Keratinocyte (primary cell): ENCODE measurements at regions not wholly inside any gene's neighbourhood (a gene's known extent, or its start where the extent isn't known, plus 50 kb on each side); places are given as distances from the start of the nearest gene placed in this dataset.
A peak's percentile ranks its signal among the peaks of the same experiment; 100 is the strongest.

Experiments
- DNase-seq: peaks from one replicate; pipeline ENCODE4 v3.0.0-alpha.2; 2011; ENCODE audit warnings: low read depth, missing footprints, low spot score
- FAIRE-seq: peaks from 2 replicates; lab custom pipeline; 2011; peaks lifted over from hg19 to GRCh38; lab: Jason Lieb, UNC
- H2AFZ ChIP-seq: 2 replicates; pipeline ENCODE4 v1.6.0; 2012; ENCODE audit warnings: low read length, control low read depth, inconsistent platforms; ENCODE audit not compliant: control insufficient read depth
- H3K27ac ChIP-seq: 2 replicates; pipeline ENCODE4 v1.5.1; 2011; ENCODE audit warnings: low read length; ENCODE audit not compliant: control insufficient read depth, insufficient read depth
- H3K27me3 ChIP-seq: 3 replicates; pipeline ENCODE4 v1.6.0; 2011; ENCODE audit warnings: low read length; ENCODE audit not compliant: control insufficient read depth, insufficient read depth; ENCODE audit errors: extremely low read depth
- H3K36me3 ChIP-seq, 2 experiments: 2 replicates in 1 of 2; 3 replicates in 1 of 2; pipeline ENCODE4 v1.5.1; 2011; ENCODE audit warnings: low read length in 2 of 2, mild to moderate bottlenecking in 1 of 2; ENCODE audit not compliant: control insufficient read depth in 2 of 2, insufficient read depth in 2 of 2; ENCODE audit errors: extremely low read depth in 1 of 2
- H3K4me1 ChIP-seq: 3 replicates; pipeline ENCODE4 v1.5.1; 2011; ENCODE audit warnings: low read length; ENCODE audit not compliant: control insufficient read depth, insufficient read depth; ENCODE audit errors: extremely low read depth
- H3K4me2 ChIP-seq: 3 replicates; pipeline ENCODE4 v1.6.0; 2011; ENCODE audit warnings: low read depth, low read length; ENCODE audit not compliant: control insufficient read depth, insufficient read depth; ENCODE audit errors: extremely low read depth
- H3K4me3 ChIP-seq, 3 experiments: fragments of 200-600 bp in 1 of 3; sonication (generic) in 1 of 3; 2 replicates in 2 of 3; 3 replicates in 1 of 3; pipeline ENCODE4 v1.5.1; 2011 to 2016; ENCODE audit warnings: low read length in 3 of 3, mild to moderate bottlenecking in 3 of 3, control low read depth in 2 of 3, inconsistent platforms in 1 of 3, low read depth in 1 of 3, mixed read lengths in 1 of 3, mixed run types in 1 of 3, moderate library complexity in 1 of 3; ENCODE audit not compliant: control insufficient read depth in 2 of 3, insufficient read depth in 2 of 3; ENCODE audit errors: extremely low read depth in 1 of 3
- H3K79me2 ChIP-seq: 2 replicates; pipeline ENCODE4 v1.6.0; 2012; ENCODE audit warnings: low read length; ENCODE audit not compliant: control insufficient read depth, insufficient read depth
- H3K9ac ChIP-seq: 3 replicates; pipeline ENCODE4 v1.6.0; 2011; ENCODE audit warnings: low read length; ENCODE audit not compliant: control insufficient read depth, insufficient read depth; ENCODE audit errors: extremely low read depth
- H3K9me1 ChIP-seq: 3 replicates; pipeline ENCODE4 v1.6.0; 2011; ENCODE audit warnings: low read length; ENCODE audit not compliant: control insufficient read depth, insufficient read depth; ENCODE audit errors: extremely low read depth
- H3K9me3 ChIP-seq: 2 replicates; pipeline ENCODE4 v1.5.1; 2012; ENCODE audit warnings: low read depth, low read length; ENCODE audit not compliant: control insufficient read depth
- H4K20me1 ChIP-seq: 3 replicates; pipeline ENCODE4 v1.6.0; 2011; ENCODE audit warnings: low read length; ENCODE audit not compliant: control insufficient read depth, insufficient read depth; ENCODE audit errors: extremely low read depth
- CTCF ChIP-seq, 3 experiments: IDR thresholded peaks in 1 of 3; conservative IDR thresholded peaks in 1 of 3; optimal IDR thresholded peaks in 1 of 3; 2 replicates in 2 of 3; 3 replicates in 1 of 3; pipeline versions ENCODE3 to v1.5.1; 2011; ENCODE audit warnings: low read length in 3 of 3, mild to moderate bottlenecking in 3 of 3, moderate library complexity in 2 of 3, control low read depth in 1 of 3, inconsistent platforms in 1 of 3; ENCODE audit not compliant: insufficient read depth in 2 of 3; ENCODE audit errors: extremely low read depth in 1 of 3
- EZH2 ChIP-seq: IDR thresholded peaks from one replicate; pipeline ENCODE4 v1.6.1; 2012; ENCODE audit warnings: inconsistent platforms, mild to moderate bottlenecking, low read length, moderate library complexity
- dilution Hi-C: fragments of 300-500 bp; cut with MboI; formaldehyde crosslinking; loops from one replicate; pipeline ENCODE4 v1.7.0; 2020; ENCODE audit warnings: low sequenced_read_pairs; ENCODE audit not compliant: extremely low pct_ligation_motif_present

- dilution Hi-C loops = no loop called here
- Histone ChIP-seq H3K4me2 (no peak overlapping the region), H3K4me3 (no peak overlapping the region), H3K27me3 (peaks cover 4% of the 10 kb centered on the region), H4K20me1 (no peaks in the 10 kb centered on the region), H3K9me1 (no peaks in the 10 kb centered on the region), H3K79me2 (no peaks in the 10 kb centered on the region), H2AFZ (no peak overlapping the region), H3K36me3 (no peaks in the 10 kb centered on the region), H3K27ac (no peak overlapping the region), H3K9me3 (no peaks in the 10 kb centered on the region), H3K4me1 (no peaks in the 10 kb centered on the region), H3K9ac (no peak overlapping the region)
- no peak for DNase-seq
- no peak for TF ChIP-seq CTCF (optimal IDR thresholded peaks at IDR 0.05 in 1 of 3, IDR thresholded peaks at IDR 0.05 in 1 of 3, conservative IDR thresholded peaks at IDR 0.05 in 1 of 3; ENCODE audit: extremely low read depth in 1 of 3, insufficient read depth in 2 of 3, low read length in 3 of 3)
- no peak for TF ChIP-seq EZH2
- no peak for FAIRE-seq
These were observed 144.7 kb upstream of the UST start for GRCh38 chr6:148602136-148602535.

DNA sequence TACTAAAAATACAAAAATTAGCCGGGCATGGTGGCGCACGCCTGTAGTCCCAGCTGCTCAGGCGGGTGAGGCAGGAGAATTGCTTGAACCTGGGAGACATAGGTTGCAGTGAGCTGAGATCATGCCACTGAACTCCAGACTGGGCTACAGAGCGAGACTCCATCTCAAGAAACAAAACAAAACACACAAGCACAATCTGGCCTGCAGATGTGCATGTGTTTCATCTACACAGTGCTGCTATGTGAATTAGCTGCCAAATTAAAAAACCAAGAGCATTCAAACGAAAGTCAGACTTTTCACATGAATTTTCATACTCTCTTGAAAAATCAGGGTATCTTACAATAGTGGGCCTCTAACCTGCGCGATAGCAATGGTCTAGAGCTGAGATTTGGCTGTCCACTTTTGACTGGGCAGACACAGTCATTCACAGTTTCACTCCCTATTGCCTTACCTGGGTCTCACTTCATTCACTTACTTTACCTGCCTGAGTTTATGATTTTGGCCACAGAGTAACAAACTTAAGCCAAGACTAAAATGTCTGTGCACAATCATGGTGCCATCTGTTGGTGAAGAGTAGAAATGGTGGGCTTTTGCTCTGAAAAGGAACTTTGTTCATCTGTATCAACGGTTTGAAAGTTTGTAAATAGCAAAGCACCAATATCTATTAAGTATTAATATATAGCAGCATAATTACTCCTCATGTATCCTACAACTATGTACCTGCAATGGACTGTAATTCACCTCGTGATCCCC, 138.5 kb upstream of the UST start:
- peaks cover 3% of the 10 kb centered on the region for H3K27me3 ChIP-seq
- no peaks in the 10 kb centered on the region for H3K9me3 ChIP-seq
- no peaks in the 10 kb centered on the region for H3K79me2 ChIP-seq
- DNase-seq (no peak), FAIRE-seq (no peak)
- no peaks in the 10 kb centered on the region for H3K36me3 ChIP-seq
- no peak overlapping the region for H2AFZ ChIP-seq
- H3K9me1 ChIP-seq = no peaks in the 10 kb centered on the region
- no peak overlapping the region for H3K9ac ChIP-seq
- dilution Hi-C loops = no loop called here
- no peak overlapping the region for H3K4me2 ChIP-seq
- TF ChIP-seq EZH2 = no peak
- TF ChIP-seq CTCF (optimal IDR thresholded peaks at IDR 0.05 in 1 of 3, IDR thresholded peaks at IDR 0.05 in 1 of 3, conservative IDR thresholded peaks at IDR 0.05 in 1 of 3; ENCODE audit: extremely low read depth in 1 of 3, insufficient read depth in 2 of 3, low read length in 3 of 3) = peak; percentile 19 to 43 (median 21)
- H3K4me1 ChIP-seq = no peaks in the 10 kb centered on the region
- no peak overlapping the region for H3K4me3 ChIP-seq
- H4K20me1 ChIP-seq = no peaks in the 10 kb centered on the region
- H3K27ac ChIP-seq = no peak overlapping the region
